Panc1 (cell line): ENCODE measurements at regions not wholly inside any gene's neighbourhood (a gene's known extent, or its start where the extent isn't known, plus 50 kb on each side); places are given as distances from the start of the nearest gene placed in this dataset.

Experiments used
- ATAC-seq: fragments of 200-7000 bp; cut with Tn5 transposase; 2 replicates; pipeline ENCODE4 v1.9.1; 2020; ENCODE audit warnings: mild to moderate bottlenecking, moderate library complexity
- BruUV-seq: library from RNA; stranded (reverse); fragments of 400-500 nt; replicated peaks from 2 replicates; lab custom pipeline; 2021; lab: Mats Ljungman, UMichigan
- CTCF ChIA-PET: fragments of 300-600 bp; sonication (Branson Sonifier 250); formaldehyde crosslinking; loops from one replicate; lab custom pipeline; 2022; ENCODE audit warnings: antibody characterized with exemption; lab: Charles Lee
- POLR2A ChIA-PET: fragments of 300-600 bp; sonication (Branson Sonifier 250); formaldehyde crosslinking; loops from one replicate; lab custom pipeline; 2022; ENCODE audit warnings: antibody characterized with exemption; lab: Charles Lee
- DNase-seq: peaks from one replicate; pipeline ENCODE4 v3.0.0-alpha.2; 2010; ENCODE audit warnings: low read depth, low spot score
- H3K27ac ChIP-seq: 2 replicates; pipeline ENCODE4 v1.5.1; 2011; ENCODE audit warnings: mild to moderate bottlenecking, low read length, inconsistent platforms
- H3K27me3 ChIP-seq: fragments of 200-500 bp; sonication (Bioruptor generic); 2 replicates; pipeline ENCODE4 v1.6.0; 2014; ENCODE audit warnings: low read length, inconsistent platforms; ENCODE audit not compliant: control insufficient read depth, insufficient read depth
- H3K36me3 ChIP-seq: fragments of 200-500 bp; sonication (Bioruptor generic); 2 replicates; pipeline ENCODE4 v1.5.1; 2014; ENCODE audit warnings: inconsistent platforms, mild to moderate bottlenecking, low read length, moderate library complexity; ENCODE audit not compliant: control insufficient read depth, insufficient read depth
- H3K4me1 ChIP-seq: 2 replicates; pipeline ENCODE4 v1.5.1; 2011; ENCODE audit warnings: inconsistent platforms, mild to moderate bottlenecking, low read length, moderate library complexity; ENCODE audit not compliant: control insufficient read depth, insufficient read depth
- H3K4me3 ChIP-seq, 2 experiments: 2 replicates each; pipeline ENCODE4 v1.5.1; 2011 to 2012; ENCODE audit warnings: low read depth in 2 of 2, low read length in 2 of 2, mild to moderate bottlenecking in 2 of 2, inconsistent platforms in 1 of 2, moderate library complexity in 1 of 2
- H3K9me3 ChIP-seq: fragments of 200-500 bp; sonication (Bioruptor generic); 2 replicates; pipeline ENCODE4 v1.5.1; 2014; ENCODE audit warnings: low read depth, mild to moderate bottlenecking, inconsistent platforms, low read length, moderate library complexity; ENCODE audit not compliant: control insufficient read depth, insufficient read depth
- CTCF ChIP-seq: fragments of 450-650 bp; IDR thresholded peaks from 2 replicates; pipeline ENCODE4 v1.5.1; 2017; ENCODE audit warnings: mild to moderate bottlenecking
- REST ChIP-seq, 2 experiments: IDR thresholded peaks; 2 replicates each; pipeline ENCODE4 v1.6.1; 2011 to 2012; ENCODE audit warnings: low read depth in 2 of 2, control low read depth in 1 of 2, low read length in 1 of 2, mild to moderate bottlenecking in 1 of 2, moderate library complexity in 1 of 2; ENCODE audit not compliant: insufficient read depth in 1 of 2
- SIN3A ChIP-seq: IDR thresholded peaks from 2 replicates; pipeline ENCODE4 v1.6.1; 2012; ENCODE audit warnings: low read depth, mild to moderate bottlenecking, low read length, moderate library complexity, borderline replicate concordance; ENCODE audit not compliant: insufficient read depth
- TCF7L2 ChIP-seq: IDR thresholded peaks from 2 replicates; pipeline ENCODE4 v1.6.1; 2011; ENCODE audit warnings: mild to moderate bottlenecking, low read depth, low read length, inconsistent platforms
- in situ Hi-C: cut with HindIII; loops from 2 replicates; pipeline ENCODE4 v1.10.0; 2016; ENCODE audit warnings: low sequenced_read_pairs, low pct_unique_long_range_greater_than_20kb
- intact Hi-C: fragments of 100-400 bp; cut with micrococcal nuclease; formaldehyde crosslinking; loops from one replicate; pipeline ENCODE4 v1.10.0; 2022; ENCODE audit not compliant: unreplicated experiment

GRCh38 chr6:6972456-6972855, 135.3 kb upstream of the RREB1 start:
- ATAC-seq, result no peak
- intact Hi-C loops (no loop called here), in situ Hi-C loops (no loop called here)
- TF ChIP-seq TCF7L2 (no peak), SIN3A (no peak), CTCF (no peak)
- Histone ChIP-seq H3K27ac (no peak overlapping the region), H3K27me3 (no peaks in the 10 kb centered on the region), H3K36me3 (no peaks in the 10 kb centered on the region), H3K4me1 (no peaks in the 10 kb centered on the region), H3K9me3 (no peaks in the 10 kb centered on the region), H3K4me3 (no peak overlapping the region)
- BruUV-seq, result no TSS peak
- DNase-seq, result no peak
- ChIA-PET POLR2A (no interaction called here), CTCF (no interaction called here)

- ATAC-seq (no peak), DNase-seq (no peak)
- Histone ChIP-seq H3K4me1 (no peaks in the 10 kb centered on the region), H3K36me3 (no peaks in the 10 kb centered on the region), H3K4me3 (no peak overlapping the region), H3K9me3 (no peaks in the 10 kb centered on the region), H3K27ac (no peak overlapping the region), H3K27me3 (no peaks in the 10 kb centered on the region)
- ChIA-PET CTCF (no interaction called here), POLR2A (interaction anchor here (0.6 kb wide), 1 partner anchor 37 kb away, joined by 4 read pairs; no protein-coding TSS in a partner anchor)
- no peak for TF ChIP-seq REST (IDR thresholded peaks at IDR 0.05; ENCODE audit: insufficient read depth in 1 of 2, low read depth in 2 of 2, low read length in 1 of 2)
- TF ChIP-seq CTCF, result no peak
- no peak for TF ChIP-seq TCF7L2
- no peak for TF ChIP-seq SIN3A
- BruUV-seq, result no TSS peak
- in situ Hi-C loops (no loop called here), intact Hi-C loops (no loop called here)
These were observed 134.0 kb upstream of the RREB1 start for GRCh38 chr6:6973721-6974120.
